IPS-NIHi7 (cell line): ENCODE measurements at regions not wholly inside any gene's neighbourhood (a gene's known extent, or its start where the extent isn't known, plus 50 kb on each side); places are given as distances from the start of the nearest gene placed in this dataset.

Experiments
- DNase-seq: peaks from one replicate; pipeline ENCODE4 v3.0.0; 2012; ENCODE audit warnings: mixed read lengths; ENCODE audit errors: extremely low spot score

DNA sequence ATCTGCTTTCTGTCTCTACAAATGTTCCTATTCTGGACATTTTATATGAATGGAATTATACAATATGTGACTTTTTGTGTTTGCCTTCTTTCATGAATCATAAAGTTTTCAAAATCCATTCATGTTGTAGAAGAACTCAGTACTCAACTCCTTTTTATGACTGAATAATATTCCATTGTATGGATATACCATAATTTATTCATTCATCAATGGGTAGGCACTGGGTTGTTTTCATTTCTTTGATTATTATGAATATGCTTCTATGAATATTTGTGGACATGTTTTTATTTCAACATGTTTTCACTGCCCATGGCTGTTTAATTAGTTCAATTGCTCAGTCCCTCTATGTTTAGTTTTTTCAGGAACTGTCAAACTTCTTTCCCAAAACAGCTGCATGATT, 76.5 kb upstream of the GTSF1L start:
- DNase-seq: no peak

DNA sequence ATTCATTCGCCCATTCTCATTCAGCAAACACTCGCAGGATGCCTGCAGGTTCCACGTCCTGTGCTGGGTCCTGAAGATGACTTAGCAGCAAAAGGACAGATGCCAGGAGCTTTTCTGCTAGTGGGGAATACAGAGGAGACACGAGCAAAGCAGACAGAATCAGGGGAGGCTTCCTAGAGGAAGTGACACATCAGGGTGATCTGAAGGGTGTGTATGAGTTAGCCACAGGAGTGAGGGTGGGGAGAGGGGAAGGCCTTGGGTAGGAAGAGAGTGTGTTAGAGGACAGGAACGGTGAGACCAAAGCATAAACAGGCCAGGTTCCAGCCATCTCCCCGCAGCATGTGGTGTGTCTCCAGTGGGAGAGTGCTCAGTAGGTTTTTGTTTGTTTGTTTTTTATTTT, 73.4 kb upstream of the GTSF1L start:
- no peak for DNase-seq

DNA sequence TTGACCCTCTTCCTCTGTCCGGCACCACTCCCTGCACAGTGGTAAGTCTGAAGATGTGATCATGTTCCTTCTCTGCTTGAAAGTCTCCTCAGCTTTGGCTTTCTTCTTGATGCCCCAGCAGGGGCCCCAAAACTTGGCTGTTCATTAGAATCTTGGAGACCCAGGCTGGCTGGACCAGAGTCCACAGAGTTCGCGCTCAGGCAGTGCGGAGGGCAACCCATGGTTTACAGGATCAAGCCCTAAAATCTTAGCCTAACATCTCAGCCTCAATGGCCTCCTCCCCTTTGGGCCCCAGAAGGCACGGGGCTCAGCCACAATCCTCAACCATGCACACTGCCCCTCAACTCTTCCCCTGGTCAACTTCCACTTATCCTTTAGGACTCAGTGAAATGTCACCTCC, 72.9 kb upstream of the GTSF1L start:
- no peak for DNase-seq

DNA sequence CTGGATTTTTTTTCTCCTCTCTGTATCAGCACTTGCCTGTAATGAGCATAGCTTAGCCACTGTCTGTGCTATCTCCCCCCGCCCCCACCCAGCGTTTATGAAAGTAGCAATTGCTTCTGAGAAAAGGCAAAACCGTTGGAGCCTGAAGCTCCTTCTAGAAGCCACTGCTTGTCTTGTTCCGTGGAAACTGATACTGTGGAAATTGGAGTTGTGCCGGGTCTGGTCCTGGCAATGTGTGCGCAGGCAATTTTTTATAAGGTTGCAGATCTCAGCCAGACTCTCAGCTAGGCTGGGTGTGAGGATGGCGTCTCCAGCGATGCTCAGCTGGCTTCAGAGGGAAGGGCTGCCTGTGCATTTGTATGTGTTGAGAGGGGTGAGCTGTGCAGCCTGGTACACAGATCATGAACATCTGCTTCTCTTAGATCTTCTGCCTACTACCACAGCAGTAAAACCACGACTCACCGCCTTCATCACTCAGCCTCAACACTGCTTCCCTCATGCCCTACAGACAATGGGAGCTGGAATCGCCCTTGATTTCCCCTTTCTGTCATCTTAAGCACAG, 72.4 kb upstream of the GTSF1L start:
- no peak for DNase-seq

DNA sequence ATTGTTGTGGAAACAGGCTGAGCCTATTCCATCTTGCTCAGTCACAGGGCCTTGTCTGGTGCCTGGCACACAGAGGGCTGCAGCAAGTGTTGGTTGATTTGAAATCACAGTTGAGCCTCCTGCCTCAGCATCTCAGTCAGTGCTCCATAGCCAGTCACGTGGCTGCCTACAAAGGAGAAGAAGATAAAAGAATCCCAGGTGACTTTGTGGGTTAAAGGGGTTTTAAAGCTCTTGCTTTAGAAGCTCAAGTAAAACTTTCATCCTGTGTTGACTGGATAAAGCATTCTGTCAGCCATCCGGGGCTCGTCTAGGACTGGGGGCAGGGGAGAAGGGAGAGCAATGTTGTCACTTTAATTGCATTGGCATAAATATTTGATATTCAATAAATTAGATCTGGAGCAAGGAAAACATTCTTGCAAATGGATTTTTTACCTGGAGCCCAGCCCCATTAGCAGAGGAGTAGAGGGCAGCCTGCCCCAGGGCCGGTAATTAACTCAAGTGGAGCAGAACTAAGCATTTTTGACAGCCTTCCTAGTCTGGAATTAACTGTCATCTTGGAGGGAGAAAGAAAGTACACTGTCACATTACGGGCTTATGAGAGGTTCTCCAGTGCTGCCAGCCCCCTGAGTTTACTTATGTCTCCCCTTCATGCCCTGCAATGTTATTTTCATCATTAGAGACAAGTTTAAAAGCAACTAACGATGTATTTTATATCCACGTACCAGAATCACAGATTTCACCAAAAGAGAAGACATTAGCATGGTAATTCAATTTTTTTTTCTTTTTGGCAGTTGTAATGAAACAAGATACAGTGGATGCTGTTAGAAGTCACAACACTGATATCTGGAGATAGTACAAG, 71.7 kb upstream of the GTSF1L start:
- DNase-seq: no peak

DNA sequence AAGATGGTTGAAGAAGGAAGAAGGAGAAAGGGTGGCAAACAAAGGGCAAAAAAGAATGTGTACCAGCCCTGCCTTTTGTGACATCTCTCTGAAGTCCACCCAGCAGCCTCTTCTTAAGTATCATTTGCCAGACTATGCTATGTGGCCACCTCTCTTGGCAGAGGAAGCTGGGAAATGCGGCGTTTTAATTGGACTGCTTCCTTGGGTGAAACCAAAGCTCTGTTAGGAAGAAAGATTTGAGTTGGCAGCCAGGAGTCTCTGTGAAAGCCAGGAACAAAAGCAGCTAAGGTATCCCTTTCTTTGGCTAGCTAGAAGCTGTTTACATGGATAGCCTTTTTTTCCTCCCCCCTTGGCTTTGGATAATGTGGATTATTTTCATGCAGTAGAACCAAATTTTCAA, 67.5 kb upstream of the GTSF1L start:
- no peak for DNase-seq

DNA sequence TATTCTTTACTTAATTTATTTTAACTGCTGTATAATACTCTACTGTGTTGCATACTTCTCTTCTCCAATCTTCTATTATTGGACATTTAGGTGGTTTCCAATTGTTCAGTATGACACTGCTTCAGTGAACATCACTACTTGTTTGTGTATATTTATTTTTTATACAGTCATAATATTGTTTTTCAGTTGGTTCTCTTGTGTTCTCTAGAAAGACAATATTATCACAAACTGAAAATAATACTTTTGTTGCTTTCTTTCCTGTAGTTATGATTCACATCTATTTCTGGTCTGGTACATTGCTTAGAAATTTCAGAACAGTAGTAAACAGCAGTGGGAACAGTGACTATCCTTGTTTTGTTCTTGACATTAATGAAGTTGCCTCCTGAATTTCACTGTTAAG, 62.8 kb upstream of the GTSF1L start:
- no peak for DNase-seq

DNA sequence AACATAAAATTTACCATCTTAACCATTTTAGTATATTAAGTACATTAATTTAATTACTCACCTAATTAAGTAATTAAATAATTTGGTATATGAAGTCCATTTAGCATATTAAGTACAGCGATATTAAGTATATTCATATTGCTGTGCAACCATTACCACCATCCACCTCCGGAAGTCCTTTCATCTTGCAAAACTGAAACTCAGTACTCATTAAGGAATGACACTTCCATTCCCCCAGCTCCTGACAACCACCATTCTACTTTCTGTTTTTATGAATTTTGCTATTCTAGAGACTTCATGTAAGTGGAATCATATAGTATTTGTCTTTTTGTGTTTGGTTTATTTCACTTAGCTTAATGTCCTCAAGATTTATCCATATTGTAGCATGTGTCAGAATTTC, 61.1 kb upstream of the GTSF1L start:
- DNase-seq: no peak

DNA sequence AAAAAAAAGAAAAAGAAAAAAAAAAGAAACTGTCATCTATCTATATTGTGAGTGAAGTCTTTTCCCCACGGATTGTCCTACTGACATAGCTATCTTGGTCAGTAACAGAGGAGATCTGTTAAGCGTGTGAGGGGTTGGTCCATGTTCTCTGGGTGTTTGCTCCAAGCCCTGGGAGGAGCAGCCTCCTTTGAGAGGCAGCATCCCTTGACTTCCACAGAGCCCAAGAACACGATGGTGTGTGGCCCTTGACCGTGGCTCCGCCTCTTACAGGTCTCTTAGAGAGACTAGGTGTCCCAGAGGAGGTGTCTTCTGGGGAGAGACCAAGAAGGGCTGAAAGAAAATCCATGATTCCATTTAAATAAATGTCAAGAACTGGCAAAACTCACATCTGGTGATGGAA, 60.1 kb upstream of the GTSF1L start:
- no peak for DNase-seq

DNA sequence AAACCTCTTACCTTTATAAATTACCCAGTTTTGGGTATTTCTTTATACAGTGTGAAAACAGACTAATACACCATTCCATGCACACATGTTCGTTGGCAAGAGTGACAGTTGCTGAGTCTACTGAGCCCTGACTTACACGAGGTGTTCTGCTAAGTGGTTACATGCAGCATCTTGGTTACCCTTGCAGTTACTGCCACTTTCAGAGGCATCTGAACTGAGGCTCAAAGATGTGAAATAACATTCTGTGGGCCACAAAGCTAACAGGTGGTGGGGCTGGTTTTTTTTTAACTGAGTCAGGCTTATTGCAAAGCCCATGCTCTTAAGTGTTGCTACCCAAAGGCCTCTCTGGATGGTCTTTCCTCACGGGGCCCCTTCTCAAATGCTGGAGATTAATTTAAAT, 54.4 kb upstream of the GTSF1L start:
- DNase-seq: no peak

DNA sequence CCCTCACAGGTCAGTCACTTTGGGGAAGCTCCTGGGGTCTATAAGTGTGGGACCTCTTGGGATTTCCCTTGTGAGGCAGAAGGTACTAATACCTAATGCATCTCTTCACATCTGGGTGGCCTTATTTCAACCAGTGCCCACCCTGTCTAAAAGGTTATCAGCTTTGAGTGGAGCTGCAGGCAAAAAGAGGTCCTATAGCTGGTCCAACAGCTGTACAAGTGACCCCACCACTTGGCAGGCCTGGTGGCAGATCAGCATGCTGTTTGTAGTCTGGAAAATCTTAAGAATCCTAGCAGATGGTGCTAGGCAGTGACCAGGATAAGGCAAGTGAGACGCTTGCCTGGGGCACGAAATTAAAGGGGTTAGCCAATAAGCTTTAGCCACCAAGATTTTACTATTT, 51.6 kb upstream of the GTSF1L start:
- DNase-seq: no peak

DNA sequence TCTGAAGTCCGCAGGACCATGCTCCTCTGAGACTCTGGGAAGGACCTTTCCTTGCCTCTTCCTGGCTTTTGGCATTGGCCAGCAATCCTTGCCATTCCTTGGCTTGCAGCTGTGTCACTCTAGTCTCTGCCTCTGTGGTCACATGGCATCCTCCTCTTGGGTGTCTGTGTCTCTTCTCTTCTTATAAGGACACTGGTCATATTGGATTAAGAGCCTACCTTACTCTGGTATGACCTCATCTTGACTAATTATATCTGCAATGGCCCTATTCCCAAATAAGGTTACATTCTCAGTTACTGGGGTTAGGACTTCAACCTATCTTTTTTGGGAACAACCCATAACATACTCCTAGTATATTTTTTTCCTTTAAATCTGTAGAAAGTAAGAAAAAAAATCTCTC, 49.9 kb upstream of the GTSF1L start:
- no peak for DNase-seq
